K562 (cell line): ENCODE measurements at regions not wholly inside any gene's neighbourhood (a gene's known extent, or its start where the extent isn't known, plus 50 kb on each side); places are given as distances from the start of the nearest gene placed in this dataset.
"Not testable (repeated sequence)": the region's sequence is repeated elsewhere in the genome, so short reads cannot be mapped to it uniquely, and the experiment has no call there.

Experiments
- ATAC-seq: fragments of 200-7000 bp; cut with Tn5 transposase; 3 replicates; pipeline ENCODE4 v1.9.1; 2020; ENCODE audit warnings: moderate library complexity
- BruUV-seq: library from RNA; stranded (reverse); fragments of 400-500 nt; replicated peaks from 2 replicates; lab custom pipeline; 2021; lab: Mats Ljungman, UMichigan
- CTCF ChIA-PET: fragments of 300-600 bp; formaldehyde crosslinking; extraction: SDS; loops from one replicate; lab custom pipeline; 2021; ENCODE audit warnings: low intra/inter-chr PET ratio; lab: Yijun Ruan, JAX
- POLR2A ChIA-PET: fragments of 300-600, 350-650 bp; sonication (Branson Sonifier 250); formaldehyde crosslinking; extraction: SDS; loops from one replicate; lab custom pipeline; 2021; ENCODE audit warnings: antibody characterized with exemption, inconsistent platforms; lab: Yijun Ruan, JAX
- DNase-seq, 4 experiments: peaks; one replicate each; pipeline versions ENCODE4 v3.0.0 to v3.0.0-alpha.2; 2011 to 2018; ENCODE audit warnings: low spot score in 3 of 4, mixed read lengths in 3 of 4; ENCODE audit errors: extremely low read depth in 1 of 4
- FAIRE-seq: peaks from 2 replicates; lab custom pipeline; 2011; peaks lifted over from hg19 to GRCh38; lab: Jason Lieb, UNC
- H2AFZ ChIP-seq: 2 replicates; pipeline ENCODE4 v1.6.0; 2011; ENCODE audit warnings: low read depth, low read length, control low read depth, inconsistent platforms
- H3K27ac ChIP-seq: fragments of 200-600 bp; 3 replicates; pipeline ENCODE4 v1.8.0; 2011; ENCODE audit warnings: low read depth, mild to moderate bottlenecking, control low read depth, inconsistent platforms, low read length, moderate library complexity, mixed read lengths; ENCODE audit errors: extremely low read depth
- H3K27me3 ChIP-seq, 2 experiments: fragments of 300-600 bp in 1 of 2; 2 replicates in 1 of 2; 3 replicates in 1 of 2; pipeline versions ENCODE4 v1.6.0 to v1.8.0; 2011; ENCODE audit warnings: inconsistent platforms in 2 of 2, low read length in 2 of 2, mild to moderate bottlenecking in 1 of 2, mixed read lengths in 1 of 2, moderate library complexity in 1 of 2; ENCODE audit not compliant: control insufficient read depth in 2 of 2, insufficient read depth in 2 of 2
- H3K36me3 ChIP-seq: fragments of 300-600 bp; 3 replicates; pipeline ENCODE4 v1.8.0; 2011; ENCODE audit warnings: mild to moderate bottlenecking, low read length, inconsistent platforms; ENCODE audit not compliant: control insufficient read depth, insufficient read depth
- H3K4me1 ChIP-seq, 2 experiments: fragments of 200-600 bp in 1 of 2; replicated peaks in 1 of 2; 2 replicates in 1 of 2; 3 replicates in 1 of 2; pipeline versions ENCODE4 v1.5.1 to v1.8.0; 2011; ENCODE audit warnings: inconsistent platforms in 2 of 2, low read length in 2 of 2, mild to moderate bottlenecking in 1 of 2, mixed read lengths in 1 of 2, moderate library complexity in 1 of 2; ENCODE audit not compliant: control insufficient read depth in 2 of 2, insufficient read depth in 2 of 2
- H3K4me2 ChIP-seq: 2 replicates; pipeline ENCODE4 v1.6.1; 2011; ENCODE audit warnings: low read length, control low read depth, inconsistent platforms, mixed read lengths; ENCODE audit not compliant: insufficient read depth
- H3K4me3 ChIP-seq: fragments of 200-600 bp; sonication (generic), shearing (Covaris generic); 2 replicates; pipeline ENCODE4 v1.5.1; 2016; ENCODE audit warnings: control low read depth, inconsistent platforms
- H3K79me2 ChIP-seq: fragments of 200-600 bp; 3 replicates; pipeline ENCODE4 v1.8.0; 2011; ENCODE audit warnings: low read length, inconsistent platforms; ENCODE audit not compliant: control insufficient read depth, insufficient read depth
- H3K9ac ChIP-seq, 2 experiments: 2 replicates each; pipeline versions ENCODE4 v1.6.0 to v1.6.1; 2011; ENCODE audit warnings: low read depth in 2 of 2, low read length in 2 of 2, control low read depth in 1 of 2, inconsistent platforms in 1 of 2, mild to moderate bottlenecking in 1 of 2, mixed read lengths in 1 of 2; ENCODE audit not compliant: insufficient read depth in 1 of 2
- H3K9me1 ChIP-seq: one replicate; pipeline ENCODE4 v1.6.0; 2011; ENCODE audit warnings: inconsistent platforms, mild to moderate bottlenecking, low read length, moderate library complexity; ENCODE audit not compliant: control insufficient read depth, insufficient read depth
- H3K9me3 ChIP-seq: replicated peaks from 2 replicates; pipeline ENCODE4 v1.5.1; 2011; ENCODE audit warnings: low read depth, low read length, inconsistent platforms; ENCODE audit not compliant: control insufficient read depth, insufficient read depth
- H4K20me1 ChIP-seq: replicated peaks from 2 replicates; pipeline ENCODE4 v1.6.1; 2011; ENCODE audit warnings: low read length, inconsistent platforms, mixed read lengths; ENCODE audit not compliant: control insufficient read depth, insufficient read depth
- C11orf30 ChIP-seq: fragments of 450-650 bp; IDR thresholded peaks from 2 replicates; pipeline ENCODE4 v1.6.1; 2016; ENCODE audit warnings: low read depth, mild to moderate bottlenecking
- CBX8 ChIP-seq: fragments of 200-600 bp; sonication (generic); IDR thresholded peaks from 2 replicates; pipeline ENCODE4 v1.6.1; 2012; ENCODE audit warnings: borderline replicate concordance, mixed run types, low read depth, mild to moderate bottlenecking, moderate library complexity, mixed read lengths, low read length, control low read depth, inconsistent platforms; ENCODE audit not compliant: poor library complexity, severe bottlenecking; ENCODE audit errors: extremely low read depth
- MAFF ChIP-seq: IDR thresholded peaks from 2 replicates; pipeline ENCODE4 v1.6.1; 2012; ENCODE audit warnings: low read length, improper control_type of control experiment
- MAFG ChIP-seq: fragments of 450-650 bp; conservative IDR thresholded peaks from 2 replicates; pipeline ENCODE4 v1.6.1; 2016; ENCODE audit warnings: missing genetic modification characterization, missing compliant biosample characterization
- ZNF316 ChIP-seq: fragments of 450-650 bp; IDR thresholded peaks from 2 replicates; pipeline ENCODE4 v1.6.1; 2016
- WGBS: fragments of 100-300 bp; shearing (Covaris generic); methylation state at CpG from one replicate; pipeline ENCODE4 v1.1.6; 2016; ENCODE audit warnings: low coverage, mixed read lengths; ENCODE audit not compliant: insufficient coverage; ENCODE audit errors: missing lambda C conversion rate; 5-methylcytosine and 5-hydroxymethylcytosine counted together
- in situ Hi-C: fragments of 300-500 bp; cut with MboI; formaldehyde crosslinking; loops from 4 replicates; pipeline ENCODE4 v1.15.0; 2018; ENCODE audit warnings: inconsistent platforms, mixed read lengths
- intact Hi-C: fragments of 100-400 bp; cut with micrococcal nuclease; formaldehyde crosslinking; loops from 2 replicates; pipeline ENCODE4 v1.14.2; 2022
- TF ChIP-seq, protein P1 (sequence below): fragments of 250-450 bp; sonication (Bioruptor Pico); IDR thresholded peaks from 2 replicates; pipeline ENCODE4 v1.4.0; 2020; ENCODE audit warnings: mild to moderate bottlenecking, moderate library complexity

DNA sequence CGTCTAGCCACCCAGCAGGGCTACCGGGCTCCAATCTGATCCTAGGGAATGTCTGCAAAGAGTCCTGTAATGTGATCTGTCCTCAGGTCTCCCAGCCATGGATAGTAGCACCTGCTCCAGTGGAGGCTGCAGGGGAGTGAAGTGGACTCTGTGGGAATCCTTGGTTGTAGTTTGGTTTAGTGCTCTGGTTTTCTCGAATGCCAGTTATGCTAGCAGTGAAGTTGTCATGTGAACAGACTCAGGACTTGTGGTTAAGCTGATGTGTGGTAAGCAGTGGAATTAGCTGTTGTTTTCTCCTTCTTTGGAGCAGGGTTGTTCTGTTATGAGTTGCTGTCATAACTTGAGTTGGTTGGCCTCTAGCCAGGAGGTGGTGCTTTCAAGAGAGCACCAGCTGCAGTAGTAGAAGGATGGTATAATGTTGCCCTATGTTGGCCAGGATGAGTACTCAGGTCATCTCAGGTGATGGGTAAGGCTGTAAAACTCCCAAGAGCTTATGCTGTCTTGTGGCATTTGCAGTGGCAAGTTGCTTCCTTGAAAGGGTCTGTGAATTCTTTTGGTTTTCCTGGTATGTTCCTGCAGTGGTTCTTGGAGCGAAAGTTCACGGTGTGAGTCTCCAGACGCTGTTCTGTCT, 390.2 kb downstream of the UTRN start (continued):
- TF ChIP-seq, protein P1, sequence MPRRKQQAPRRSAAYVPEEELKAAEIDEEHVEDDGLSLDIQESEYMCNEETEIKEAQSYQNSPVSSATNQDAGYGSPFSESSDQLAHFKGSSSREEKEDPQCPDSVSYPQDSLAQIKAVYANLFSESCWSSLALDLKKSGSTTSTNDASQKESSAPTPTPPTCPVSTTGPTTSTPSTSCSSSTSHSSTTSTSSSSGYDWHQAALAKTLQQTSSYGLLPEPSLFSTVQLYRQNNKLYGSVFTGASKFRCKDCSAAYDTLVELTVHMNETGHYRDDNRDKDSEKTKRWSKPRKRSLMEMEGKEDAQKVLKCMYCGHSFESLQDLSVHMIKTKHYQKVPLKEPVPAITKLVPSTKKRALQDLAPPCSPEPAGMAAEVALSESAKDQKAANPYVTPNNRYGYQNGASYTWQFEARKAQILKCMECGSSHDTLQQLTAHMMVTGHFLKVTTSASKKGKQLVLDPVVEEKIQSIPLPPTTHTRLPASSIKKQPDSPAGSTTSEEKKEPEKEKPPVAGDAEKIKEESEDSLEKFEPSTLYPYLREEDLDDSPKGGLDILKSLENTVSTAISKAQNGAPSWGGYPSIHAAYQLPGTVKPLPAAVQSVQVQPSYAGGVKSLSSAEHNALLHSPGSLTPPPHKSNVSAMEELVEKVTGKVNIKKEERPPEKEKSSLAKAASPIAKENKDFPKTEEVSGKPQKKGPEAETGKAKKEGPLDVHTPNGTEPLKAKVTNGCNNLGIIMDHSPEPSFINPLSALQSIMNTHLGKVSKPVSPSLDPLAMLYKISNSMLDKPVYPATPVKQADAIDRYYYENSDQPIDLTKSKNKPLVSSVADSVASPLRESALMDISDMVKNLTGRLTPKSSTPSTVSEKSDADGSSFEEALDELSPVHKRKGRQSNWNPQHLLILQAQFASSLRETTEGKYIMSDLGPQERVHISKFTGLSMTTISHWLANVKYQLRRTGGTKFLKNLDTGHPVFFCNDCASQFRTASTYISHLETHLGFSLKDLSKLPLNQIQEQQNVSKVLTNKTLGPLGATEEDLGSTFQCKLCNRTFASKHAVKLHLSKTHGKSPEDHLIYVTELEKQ (CRISPR knock-in tag) = no peak
- no peak for TF ChIP-seq CBX8

DNA sequence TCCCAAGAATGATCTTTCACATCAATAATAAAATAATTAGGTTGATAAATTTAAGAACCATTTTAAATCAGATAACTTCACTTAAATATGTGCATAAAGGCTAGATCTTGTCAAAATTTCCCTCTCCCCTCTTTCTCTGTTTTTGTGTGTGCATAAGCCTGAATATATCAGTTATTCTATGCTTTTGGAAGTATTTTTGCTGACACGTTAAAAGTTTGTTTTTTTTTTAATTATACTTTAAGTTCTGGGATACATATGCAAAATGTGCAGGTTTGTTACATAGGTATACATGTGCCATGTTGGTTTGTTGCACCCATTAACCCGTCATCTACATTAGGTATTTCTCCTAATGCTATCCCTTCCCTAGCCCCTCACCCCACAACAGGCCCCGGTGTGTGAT, 391.2 kb downstream of the UTRN start:
- H3K9me1 ChIP-seq, H3K9ac ChIP-seq: not testable (repeated sequence)
- 24% methylated on average over 3 of the region's 3 CpGs for WGBS
- TF ChIP-seq MAFG (tag) (peak; percentile 55), MAFF (peak; percentile 35), ZNF316 (peak; percentile 85), C11orf30 (peak; percentile 63; the same call in 1 of the 2 replicates)
- TF ChIP-seq, all 486 proteins: peak for 4; not testable (repeated sequence) for 482
- H3K4me3 ChIP-seq, H4K20me1 ChIP-seq, H3K79me2 ChIP-seq, DNase-seq, H3K4me1 ChIP-seq, POLR2A ChIA-PET, FAIRE-seq, in situ Hi-C loops, CTCF ChIA-PET, intact Hi-C loops, H3K4me2 ChIP-seq, H3K9me3 ChIP-seq, H3K27ac ChIP-seq, BruUV-seq, H2AFZ ChIP-seq, H3K36me3 ChIP-seq, ATAC-seq, H3K27me3 ChIP-seq: not testable (repeated sequence)
